ENCODE measurements at regions not wholly inside any gene's neighbourhood (a gene's known extent, or its start where the extent isn't known, plus 50 kb on each side); places are given as distances from the start of the nearest gene placed in this dataset.

DNA sequence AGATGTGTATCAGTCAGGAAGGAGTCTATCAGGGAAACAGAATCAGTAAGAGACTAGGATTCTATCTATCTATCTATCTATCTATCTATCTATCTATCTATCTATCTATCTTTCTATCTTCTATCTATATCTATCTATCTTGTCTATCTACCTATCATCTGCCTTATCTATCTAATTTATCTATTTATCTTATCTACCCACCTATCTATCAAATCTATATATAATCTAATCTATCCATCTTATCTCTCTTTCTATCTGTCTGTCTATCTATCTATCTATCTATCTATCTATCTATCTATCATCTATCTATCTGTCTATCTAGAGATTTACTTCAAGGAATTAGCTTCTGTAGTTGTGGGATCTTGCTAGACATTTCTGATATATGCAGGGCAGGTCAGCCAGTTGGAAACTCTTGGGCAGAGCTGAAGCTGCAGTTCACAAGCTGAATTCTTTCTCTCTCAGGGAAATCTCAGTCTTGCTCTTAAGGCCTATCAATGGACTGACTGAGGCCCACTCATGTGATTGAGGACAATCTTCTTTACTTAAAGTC lies 140.2 kb upstream of the JUN start:
- Histone ChIP-seq H3K9ac (ENCODE audit: control insufficient read depth, extremely low read depth, insufficient read depth, low read length) (no peak overlapping the region), H3K9me1 (ENCODE audit: control insufficient read depth, extremely low read depth, insufficient read depth, low read length) (no peaks in the 10 kb centered on the region), H3K4me3 (ENCODE audit: control insufficient read depth in 2 of 3, extremely low read depth in 1 of 3, insufficient read depth in 2 of 3, low read depth in 1 of 3, low read length in 3 of 3) (no peak overlapping the region), H4K20me1 (ENCODE audit: control insufficient read depth, extremely low read depth, insufficient read depth, low read length) (no peaks in the 10 kb centered on the region), H3K79me2 (ENCODE audit: control insufficient read depth, insufficient read depth, low read length) (no peaks in the 10 kb centered on the region), H3K27me3 (ENCODE audit: control insufficient read depth, extremely low read depth, insufficient read depth, low read length) (no peaks in the 10 kb centered on the region), H3K36me3 (ENCODE audit: control insufficient read depth in 2 of 2, extremely low read depth in 1 of 2, insufficient read depth in 2 of 2, low read length in 2 of 2) (no peaks in the 10 kb centered on the region), H3K4me1 (ENCODE audit: control insufficient read depth, extremely low read depth, insufficient read depth, low read length) (peaks cover 45% of the 10 kb centered on the region), H3K9me3 (ENCODE audit: control insufficient read depth, low read depth, low read length) (no peaks in the 10 kb centered on the region), H3K4me2 (ENCODE audit: control insufficient read depth, extremely low read depth, insufficient read depth, low read depth, low read length) (no peak overlapping the region), H3K27ac (ENCODE audit: control insufficient read depth, insufficient read depth, low read length) (no peak overlapping the region), H2AFZ (ENCODE audit: control insufficient read depth, low read length) (no peak overlapping the region)
- dilution Hi-C loops (cut with MboI; ENCODE audit: extremely low pct_ligation_motif_present, low sequenced_read_pairs): no loop called here
- TF ChIP-seq CTCF (optimal IDR thresholded peaks at IDR 0.05 in 1 of 3, IDR thresholded peaks at IDR 0.05 in 1 of 3, conservative IDR thresholded peaks at IDR 0.05 in 1 of 3; ENCODE audit: extremely low read depth in 1 of 3, insufficient read depth in 2 of 3, low read length in 3 of 3) (no peak), EZH2 (IDR thresholded peaks at IDR 0.05; ENCODE audit: low read length) (no peak)
- FAIRE-seq (no peak), DNase-seq (ENCODE audit: low read depth, low spot score) (no peak)

DNA sequence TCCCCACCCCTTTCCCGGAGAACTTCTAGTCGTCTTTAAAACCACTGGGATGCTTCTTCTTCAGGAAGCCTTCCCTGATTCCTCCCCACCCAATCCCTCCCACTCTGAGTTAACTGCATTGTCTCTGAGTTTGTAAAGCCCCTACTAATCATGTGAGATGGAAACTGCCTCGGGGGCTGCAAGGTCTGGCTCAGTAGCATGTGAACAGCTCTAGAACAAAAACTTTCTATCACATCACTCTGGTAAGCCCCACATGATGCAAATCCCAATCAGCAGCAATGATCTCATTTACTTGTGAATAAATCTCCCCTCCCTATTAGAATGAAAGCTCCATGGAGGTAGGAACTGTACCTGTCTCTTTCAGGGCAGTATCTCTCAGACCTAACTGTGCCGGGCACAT lies 141.0 kb upstream of the JUN start:
- dilution Hi-C loops (cut with MboI; ENCODE audit: extremely low pct_ligation_motif_present, low sequenced_read_pairs): no loop called here
- no peak for FAIRE-seq
- H3K4me1 ChIP-seq (ENCODE audit: control insufficient read depth, extremely low read depth, insufficient read depth, low read length): peaks cover 53% of the 10 kb centered on the region

More for the DNA sequence above, 141.0 kb upstream of the JUN start:
- no peak for TF ChIP-seq CTCF (optimal IDR thresholded peaks at IDR 0.05 in 1 of 3, IDR thresholded peaks at IDR 0.05 in 1 of 3, conservative IDR thresholded peaks at IDR 0.05 in 1 of 3; ENCODE audit: extremely low read depth in 1 of 3, insufficient read depth in 2 of 3, low read length in 3 of 3)
- no peak for TF ChIP-seq EZH2 (IDR thresholded peaks at IDR 0.05; ENCODE audit: low read length)
- H3K9me3 ChIP-seq (ENCODE audit: control insufficient read depth, low read depth, low read length): no peaks in the 10 kb centered on the region
- no peak overlapping the region for H3K27ac ChIP-seq (ENCODE audit: control insufficient read depth, insufficient read depth, low read length)
- no peaks in the 10 kb centered on the region for H4K20me1 ChIP-seq (ENCODE audit: control insufficient read depth, extremely low read depth, insufficient read depth, low read length)
- no peak overlapping the region for H3K9ac ChIP-seq (ENCODE audit: control insufficient read depth, extremely low read depth, insufficient read depth, low read length)
- no peaks in the 10 kb centered on the region for H3K27me3 ChIP-seq (ENCODE audit: control insufficient read depth, extremely low read depth, insufficient read depth, low read length)
- H3K79me2 ChIP-seq (ENCODE audit: control insufficient read depth, insufficient read depth, low read length): no peaks in the 10 kb centered on the region
- no peak overlapping the region for H3K4me3 ChIP-seq (ENCODE audit: control insufficient read depth in 2 of 3, extremely low read depth in 1 of 3, insufficient read depth in 2 of 3, low read depth in 1 of 3, low read length in 3 of 3)
- no peaks in the 10 kb centered on the region for H3K36me3 ChIP-seq (ENCODE audit: control insufficient read depth in 2 of 2, extremely low read depth in 1 of 2, insufficient read depth in 2 of 2, low read length in 2 of 2)
- no peak overlapping the region for H3K4me2 ChIP-seq (ENCODE audit: control insufficient read depth, extremely low read depth, insufficient read depth, low read depth, low read length)
- no peaks in the 10 kb centered on the region for H3K9me1 ChIP-seq (ENCODE audit: control insufficient read depth, extremely low read depth, insufficient read depth, low read length)
- H2AFZ ChIP-seq (ENCODE audit: control insufficient read depth, low read length): no peak overlapping the region
- DNase-seq (ENCODE audit: low read depth, low spot score): no peak
